BE2C (cell line): ENCODE measurements at regions not wholly inside any gene's neighbourhood (a gene's known extent, or its start where the extent isn't known, plus 50 kb on each side); places are given as distances from the start of the nearest gene placed in this dataset.

Experiments
- DNase-seq: peaks from one replicate; pipeline ENCODE4 v3.0.0-alpha.2; 2020
- H3K27me3 ChIP-seq: fragments of 250-450 bp; sonication (Bioruptor Pico); 2 replicates; pipeline ENCODE4 v1.5.1; 2020; ENCODE audit warnings: mild to moderate bottlenecking
- H3K36me3 ChIP-seq: fragments of 250-450 bp; sonication (Bioruptor Pico); 2 replicates; pipeline ENCODE4 v1.5.1; 2020; ENCODE audit warnings: mild to moderate bottlenecking
- H3K4me1 ChIP-seq: fragments of 250-450 bp; sonication (Bioruptor Pico); 2 replicates; pipeline ENCODE4 v1.5.1; 2020
- H3K4me3 ChIP-seq: 2 replicates; pipeline ENCODE4 v1.5.1; 2011; ENCODE audit warnings: low read depth, low read length
- H3K9me3 ChIP-seq: fragments of 250-450 bp; sonication (Bioruptor Pico); 2 replicates; pipeline ENCODE4 v1.5.1; 2020
- TF ChIP-seq, protein P1 (sequence below): IDR thresholded peaks from 2 replicates; pipeline ENCODE4 v1.5.1; 2012; ENCODE audit warnings: mild to moderate bottlenecking, low read depth, low read length

- H3K9me3 ChIP-seq, result no peaks in the 10 kb centered on the region
- no peaks in the 10 kb centered on the region for H3K27me3 ChIP-seq
- no peaks in the 10 kb centered on the region for H3K4me1 ChIP-seq
- peak; percentile 40 for DNase-seq
- H3K4me3 ChIP-seq, result no peak overlapping the region
- H3K36me3 ChIP-seq, result no peaks in the 10 kb centered on the region
- TF ChIP-seq, protein P1, sequence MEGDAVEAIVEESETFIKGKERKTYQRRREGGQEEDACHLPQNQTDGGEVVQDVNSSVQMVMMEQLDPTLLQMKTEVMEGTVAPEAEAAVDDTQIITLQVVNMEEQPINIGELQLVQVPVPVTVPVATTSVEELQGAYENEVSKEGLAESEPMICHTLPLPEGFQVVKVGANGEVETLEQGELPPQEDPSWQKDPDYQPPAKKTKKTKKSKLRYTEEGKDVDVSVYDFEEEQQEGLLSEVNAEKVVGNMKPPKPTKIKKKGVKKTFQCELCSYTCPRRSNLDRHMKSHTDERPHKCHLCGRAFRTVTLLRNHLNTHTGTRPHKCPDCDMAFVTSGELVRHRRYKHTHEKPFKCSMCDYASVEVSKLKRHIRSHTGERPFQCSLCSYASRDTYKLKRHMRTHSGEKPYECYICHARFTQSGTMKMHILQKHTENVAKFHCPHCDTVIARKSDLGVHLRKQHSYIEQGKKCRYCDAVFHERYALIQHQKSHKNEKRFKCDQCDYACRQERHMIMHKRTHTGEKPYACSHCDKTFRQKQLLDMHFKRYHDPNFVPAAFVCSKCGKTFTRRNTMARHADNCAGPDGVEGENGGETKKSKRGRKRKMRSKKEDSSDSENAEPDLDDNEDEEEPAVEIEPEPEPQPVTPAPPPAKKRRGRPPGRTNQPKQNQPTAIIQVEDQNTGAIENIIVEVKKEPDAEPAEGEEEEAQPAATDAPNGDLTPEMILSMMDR, result peak; percentile 68
These were observed 491.0 kb downstream of the CDH2 start for GRCh38 chr18:27685807-27686412.

DNA sequence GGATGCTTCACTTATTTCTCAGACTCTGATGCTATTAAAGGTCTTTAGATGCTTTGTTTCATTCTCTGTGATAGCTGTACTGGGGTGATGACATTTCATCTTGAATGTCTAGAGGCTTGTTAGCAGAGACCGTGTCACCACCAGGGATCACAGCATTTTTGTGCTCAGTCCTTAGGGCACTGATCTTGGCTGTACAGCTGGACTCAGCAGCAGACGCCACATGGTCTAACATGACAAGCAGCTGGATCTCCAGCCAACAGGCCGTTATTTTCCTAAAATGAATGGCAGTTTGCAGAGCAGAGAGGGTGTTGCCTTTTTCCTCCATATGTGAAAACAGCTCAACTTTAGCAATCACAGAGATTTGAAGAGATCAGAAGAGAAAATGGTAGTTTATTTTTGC lies 491.8 kb downstream of the CDH2 start:
- Histone ChIP-seq H3K36me3 (no peaks in the 10 kb centered on the region), H3K4me3 (no peak overlapping the region)
- TF ChIP-seq, protein P1, result no peak

DNA sequence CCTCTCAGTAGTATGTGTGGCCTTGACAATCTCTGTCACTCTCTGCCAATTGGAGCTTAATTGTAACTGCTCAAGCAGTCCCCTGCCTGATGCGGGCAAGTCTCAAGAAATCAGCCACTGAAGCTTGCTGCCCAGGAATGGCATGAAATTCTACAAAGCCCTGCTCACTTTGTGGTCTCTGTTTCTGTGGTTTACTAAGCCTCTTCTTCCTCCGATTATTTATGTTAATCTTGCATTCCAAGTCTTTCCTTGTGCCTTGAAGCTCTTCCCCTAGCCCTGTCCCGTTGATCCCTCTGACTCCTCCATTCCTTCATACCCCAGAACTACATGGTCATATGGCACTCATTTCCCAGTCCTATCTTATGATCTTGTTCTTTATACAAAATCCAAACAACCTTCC lies 489.3 kb upstream of the CHST9 start:
- Histone ChIP-seq H3K36me3 (no peaks in the 10 kb centered on the region), H3K9me3 (no peaks in the 10 kb centered on the region), H3K4me3 (no peak overlapping the region), H3K4me1 (no peaks in the 10 kb centered on the region), H3K27me3 (no peaks in the 10 kb centered on the region)
- DNase-seq, result no peak
- TF ChIP-seq, protein P1, result no peak

More for the DNA sequence above, 491.8 kb downstream of the CDH2 start:
- no peak for DNase-seq
- no peaks in the 10 kb centered on the region for H3K9me3 ChIP-seq
- H3K4me1 ChIP-seq, result no peaks in the 10 kb centered on the region
- H3K27me3 ChIP-seq, result no peaks in the 10 kb centered on the region

DNA sequence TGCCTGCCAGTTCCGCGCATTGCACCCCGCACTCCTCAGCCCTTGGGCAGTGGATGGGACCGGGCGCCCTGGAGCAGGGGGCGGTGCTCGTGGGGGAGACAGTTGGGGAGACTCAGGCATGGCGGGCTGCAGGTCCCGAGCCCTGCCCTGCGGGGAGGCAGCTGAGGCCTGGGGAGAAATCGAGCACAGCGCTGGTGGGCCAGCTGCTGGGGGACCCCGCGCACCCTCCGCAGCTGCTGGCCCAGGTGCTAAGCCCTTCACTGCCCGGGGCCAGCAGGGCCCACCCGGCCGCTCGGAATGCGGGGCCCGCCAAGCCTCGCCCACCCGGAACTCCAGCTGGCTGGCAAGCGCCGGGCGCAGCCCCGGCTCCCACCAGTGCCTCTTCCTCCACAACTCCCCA lies 488.8 kb upstream of the CHST9 start:
- Histone ChIP-seq H3K36me3 (no peaks in the 10 kb centered on the region), H3K9me3 (no peaks in the 10 kb centered on the region), H3K27me3 (no peaks in the 10 kb centered on the region), H3K4me1 (no peaks in the 10 kb centered on the region), H3K4me3 (no peak overlapping the region)
- no peak for DNase-seq
- TF ChIP-seq, protein P1, result no peak

- H3K4me3 ChIP-seq, result no peak overlapping the region
- no peak for DNase-seq
- H3K4me1 ChIP-seq, result no peaks in the 10 kb centered on the region
- no peaks in the 10 kb centered on the region for H3K27me3 ChIP-seq
- H3K36me3 ChIP-seq, result no peaks in the 10 kb centered on the region
- TF ChIP-seq, protein P1, result no peak
- H3K9me3 ChIP-seq, result no peaks in the 10 kb centered on the region
These were observed 483.1 kb upstream of the CHST9 start for GRCh38 chr18:27668158-27668557.

GRCh38 chr18:27667064-27667463 lies 482.0 kb upstream of the CHST9 start:
- H3K4me3 ChIP-seq, result no peak overlapping the region
- no peaks in the 10 kb centered on the region for H3K27me3 ChIP-seq
- H3K36me3 ChIP-seq, result no peaks in the 10 kb centered on the region
- H3K4me1 ChIP-seq, result no peaks in the 10 kb centered on the region
- H3K9me3 ChIP-seq, result no peaks in the 10 kb centered on the region
- no peak for DNase-seq
- TF ChIP-seq, protein P1, result no peak
